K562 (cell line): ENCODE measurements at regions not wholly inside any gene's neighbourhood (a gene's known extent, or its start where the extent isn't known, plus 50 kb on each side); places are given as distances from the start of the nearest gene placed in this dataset.

Experiments used
- ATAC-seq: fragments of 200-7000 bp; cut with Tn5 transposase; 3 replicates; pipeline ENCODE4 v1.9.1; 2020; ENCODE audit warnings: moderate library complexity
- BruUV-seq: library from RNA; stranded (reverse); fragments of 400-500 nt; replicated peaks from 2 replicates; lab custom pipeline; 2021; lab: Mats Ljungman, UMichigan
- CTCF ChIA-PET: fragments of 300-600 bp; formaldehyde crosslinking; extraction: SDS; loops from one replicate; lab custom pipeline; 2021; ENCODE audit warnings: low intra/inter-chr PET ratio; lab: Yijun Ruan, JAX
- POLR2A ChIA-PET: fragments of 300-600, 350-650 bp; sonication (Branson Sonifier 250); formaldehyde crosslinking; extraction: SDS; loops from one replicate; lab custom pipeline; 2021; ENCODE audit warnings: antibody characterized with exemption, inconsistent platforms; lab: Yijun Ruan, JAX
- DNase-seq, 4 experiments: peaks; one replicate each; pipeline versions ENCODE4 v3.0.0 to v3.0.0-alpha.2; 2011 to 2018; ENCODE audit warnings: low spot score in 3 of 4, mixed read lengths in 3 of 4; ENCODE audit errors: extremely low read depth in 1 of 4
- FAIRE-seq: peaks from 2 replicates; lab custom pipeline; 2011; peaks lifted over from hg19 to GRCh38; lab: Jason Lieb, UNC
- H2AFZ ChIP-seq: 2 replicates; pipeline ENCODE4 v1.6.0; 2011; ENCODE audit warnings: low read depth, low read length, control low read depth, inconsistent platforms
- H3K27ac ChIP-seq: fragments of 200-600 bp; 3 replicates; pipeline ENCODE4 v1.8.0; 2011; ENCODE audit warnings: low read depth, mild to moderate bottlenecking, control low read depth, inconsistent platforms, low read length, moderate library complexity, mixed read lengths; ENCODE audit errors: extremely low read depth
- H3K27me3 ChIP-seq, 2 experiments: fragments of 300-600 bp in 1 of 2; 2 replicates in 1 of 2; 3 replicates in 1 of 2; pipeline versions ENCODE4 v1.6.0 to v1.8.0; 2011; ENCODE audit warnings: inconsistent platforms in 2 of 2, low read length in 2 of 2, mild to moderate bottlenecking in 1 of 2, mixed read lengths in 1 of 2, moderate library complexity in 1 of 2; ENCODE audit not compliant: control insufficient read depth in 2 of 2, insufficient read depth in 2 of 2
- H3K36me3 ChIP-seq: fragments of 300-600 bp; 3 replicates; pipeline ENCODE4 v1.8.0; 2011; ENCODE audit warnings: mild to moderate bottlenecking, low read length, inconsistent platforms; ENCODE audit not compliant: control insufficient read depth, insufficient read depth
- H3K4me1 ChIP-seq, 2 experiments: fragments of 200-600 bp in 1 of 2; replicated peaks in 1 of 2; 2 replicates in 1 of 2; 3 replicates in 1 of 2; pipeline versions ENCODE4 v1.5.1 to v1.8.0; 2011; ENCODE audit warnings: inconsistent platforms in 2 of 2, low read length in 2 of 2, mild to moderate bottlenecking in 1 of 2, mixed read lengths in 1 of 2, moderate library complexity in 1 of 2; ENCODE audit not compliant: control insufficient read depth in 2 of 2, insufficient read depth in 2 of 2
- H3K4me2 ChIP-seq: 2 replicates; pipeline ENCODE4 v1.6.1; 2011; ENCODE audit warnings: low read length, control low read depth, inconsistent platforms, mixed read lengths; ENCODE audit not compliant: insufficient read depth
- H3K4me3 ChIP-seq: fragments of 200-600 bp; sonication (generic), shearing (Covaris generic); 2 replicates; pipeline ENCODE4 v1.5.1; 2016; ENCODE audit warnings: control low read depth, inconsistent platforms
- H3K79me2 ChIP-seq: fragments of 200-600 bp; 3 replicates; pipeline ENCODE4 v1.8.0; 2011; ENCODE audit warnings: low read length, inconsistent platforms; ENCODE audit not compliant: control insufficient read depth, insufficient read depth
- H3K9ac ChIP-seq, 2 experiments: 2 replicates each; pipeline versions ENCODE4 v1.6.0 to v1.6.1; 2011; ENCODE audit warnings: low read depth in 2 of 2, low read length in 2 of 2, control low read depth in 1 of 2, inconsistent platforms in 1 of 2, mild to moderate bottlenecking in 1 of 2, mixed read lengths in 1 of 2; ENCODE audit not compliant: insufficient read depth in 1 of 2
- H3K9me1 ChIP-seq: one replicate; pipeline ENCODE4 v1.6.0; 2011; ENCODE audit warnings: inconsistent platforms, mild to moderate bottlenecking, low read length, moderate library complexity; ENCODE audit not compliant: control insufficient read depth, insufficient read depth
- H3K9me3 ChIP-seq: replicated peaks from 2 replicates; pipeline ENCODE4 v1.5.1; 2011; ENCODE audit warnings: low read depth, low read length, inconsistent platforms; ENCODE audit not compliant: control insufficient read depth, insufficient read depth
- H4K20me1 ChIP-seq: replicated peaks from 2 replicates; pipeline ENCODE4 v1.6.1; 2011; ENCODE audit warnings: low read length, inconsistent platforms, mixed read lengths; ENCODE audit not compliant: control insufficient read depth, insufficient read depth
- KLF10 ChIP-seq: fragments of 250-450 bp; sonication (Bioruptor Pico); IDR thresholded peaks from 2 replicates; pipeline ENCODE4 v1.6.1; 2021; ENCODE audit warnings: matching md5 sums
- POLR2B ChIP-seq: fragments of 450-650 bp; IDR thresholded peaks from 2 replicates; pipeline ENCODE4 v1.6.1; 2018; ENCODE audit warnings: low read depth; ENCODE audit not compliant: partially characterized antibody
- PPARD ChIP-seq: fragments of 250-450 bp; sonication (Bioruptor Pico); IDR thresholded peaks from 2 replicates; pipeline ENCODE4 v1.8.0; 2022; ENCODE audit warnings: inconsistent platforms, mild to moderate bottlenecking, moderate library complexity
- STAG1 ChIP-seq: sonication (generic); formaldehyde crosslinking; IDR thresholded peaks from 2 replicates; pipeline ENCODE4 v1.5.0; 2020; ENCODE audit warnings: missing genetic modification reagents, borderline replicate concordance
- TCF3 ChIP-seq: sonication (generic); formaldehyde crosslinking; IDR thresholded peaks from 2 replicates; pipeline ENCODE4 v1.4.0; 2020; ENCODE audit warnings: mild to moderate bottlenecking, missing genetic modification reagents
- ZNF639 ChIP-seq, 2 experiments: fragments of 200-800 bp in 1 of 2; sonication (Bioruptor generic) in 1 of 2; sonication (generic) in 1 of 2; formaldehyde crosslinking in 1 of 2; IDR thresholded peaks in 1 of 2; conservative IDR thresholded peaks in 1 of 2; 2 replicates each; pipeline versions ENCODE4 v1.5.0 to v1.6.1; 2016 to 2020; ENCODE audit warnings: missing compliant biosample characterization in 1 of 2, missing genetic modification characterization in 1 of 2, missing genetic modification reagents in 1 of 2
- WGBS: fragments of 100-300 bp; shearing (Covaris generic); methylation state at CpG from one replicate; pipeline ENCODE4 v1.1.6; 2016; ENCODE audit warnings: low coverage, mixed read lengths; ENCODE audit not compliant: insufficient coverage; ENCODE audit errors: missing lambda C conversion rate; 5-methylcytosine and 5-hydroxymethylcytosine counted together
- in situ Hi-C: fragments of 300-500 bp; cut with MboI; formaldehyde crosslinking; loops from 4 replicates; pipeline ENCODE4 v1.15.0; 2018; ENCODE audit warnings: inconsistent platforms, mixed read lengths
- intact Hi-C: fragments of 100-400 bp; cut with micrococcal nuclease; formaldehyde crosslinking; loops from 2 replicates; pipeline ENCODE4 v1.14.2; 2022
- TF ChIP-seq, protein P1 (sequence below): IDR thresholded peaks from 2 replicates; pipeline ENCODE4 v1.6.1; 2011; ENCODE audit not compliant: insufficient read length; ENCODE audit errors: extremely low read depth

GRCh38 chr11:18865951-18866350, 73.3 kb downstream of the MRGPRX1 start:
- FAIRE-seq: no peak
- TF ChIP-seq, protein P1, sequence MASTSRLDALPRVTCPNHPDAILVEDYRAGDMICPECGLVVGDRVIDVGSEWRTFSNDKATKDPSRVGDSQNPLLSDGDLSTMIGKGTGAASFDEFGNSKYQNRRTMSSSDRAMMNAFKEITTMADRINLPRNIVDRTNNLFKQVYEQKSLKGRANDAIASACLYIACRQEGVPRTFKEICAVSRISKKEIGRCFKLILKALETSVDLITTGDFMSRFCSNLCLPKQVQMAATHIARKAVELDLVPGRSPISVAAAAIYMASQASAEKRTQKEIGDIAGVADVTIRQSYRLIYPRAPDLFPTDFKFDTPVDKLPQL: no peak
- TF ChIP-seq STAG1 (CRISPR knock-in tag) (no peak), PPARD (CRISPR knock-in tag) (no peak), KLF10 (no peak), POLR2B (no peak), ZNF639 (CRISPR knock-in tag; conservative IDR thresholded peaks at IDR 0.05 in 1 of 2, IDR thresholded peaks at IDR 0.05 in 1 of 2) (no peak), TCF3 (CRISPR knock-in tag) (no peak)
- TF ChIP-seq, all 486 proteins: peak for 0
- no peaks in the 10 kb centered on the region for H3K79me2 ChIP-seq
- H4K20me1 ChIP-seq: no peaks in the 10 kb centered on the region
- no peak for ATAC-seq
- H3K9me1 ChIP-seq: no peaks in the 10 kb centered on the region
- peaks cover 0 to 10% of the 10 kb centered on the region in 2 experiments; a peak in 3 of 5 replicates for H3K27me3 ChIP-seq
- H3K9ac ChIP-seq: no peak overlapping the region
- H2AFZ ChIP-seq: no peak overlapping the region
- POLR2A ChIA-PET: interaction anchor here (0.6 kb wide), 1 partner anchor 98 kb away, joined by 3 read pairs; no protein-coding TSS in a partner anchor
- no peaks in the 10 kb centered on the region for H3K9me3 ChIP-seq
- intact Hi-C loops (no loop called here), in situ Hi-C loops (no loop called here)
- no peaks in the 10 kb centered on the region for H3K4me1 ChIP-seq
- DNase-seq: no peak
- CTCF ChIA-PET: no interaction called here
- whole genome bisulfite sequencing: 0% methylated on average over 2 of the region's 2 CpGs
- H3K36me3 ChIP-seq: no peaks in the 10 kb centered on the region
- H3K4me2 ChIP-seq: no peak overlapping the region
- BruUV-seq: no TSS peak
- H3K27ac ChIP-seq: no peak overlapping the region
- no peak overlapping the region for H3K4me3 ChIP-seq
